Posterior vena cava (tissue), 2 donors: ENCODE measurements at regions not wholly inside any gene's neighbourhood (a gene's known extent, or its start where the extent isn't known, plus 50 kb on each side); places are given as distances from the start of the nearest gene placed in this dataset.
A peak's percentile ranks its signal among the peaks of the same experiment; 100 is the strongest.
"Not testable (repeated sequence)": the region's sequence is repeated elsewhere in the genome, so short reads cannot be mapped to it uniquely, and the experiment has no call there.

Source experiments
- DNase-seq: peaks from one replicate; pipeline ENCODE4 v3.0.0-alpha.2; 2020; ENCODE audit warnings: low spot score
- intact Hi-C, 2 donors: fragments of 100-400 bp; cut with DNase I; formaldehyde crosslinking; loops; one replicate each; pipeline versions ENCODE4 v1.14.1 to v1.14.2; 2022 to 2023
- donor health status: DM: yes; HTN: yes; CAD: no.
- donor health status: DM: yes; HTN: yes; CAD: no.

- intact Hi-C loops = no loop called here
- no peak for DNase-seq
These were observed 99.0 kb upstream of the SMIM30 start for GRCh38 chr7:113217314-113217713.

DNA sequence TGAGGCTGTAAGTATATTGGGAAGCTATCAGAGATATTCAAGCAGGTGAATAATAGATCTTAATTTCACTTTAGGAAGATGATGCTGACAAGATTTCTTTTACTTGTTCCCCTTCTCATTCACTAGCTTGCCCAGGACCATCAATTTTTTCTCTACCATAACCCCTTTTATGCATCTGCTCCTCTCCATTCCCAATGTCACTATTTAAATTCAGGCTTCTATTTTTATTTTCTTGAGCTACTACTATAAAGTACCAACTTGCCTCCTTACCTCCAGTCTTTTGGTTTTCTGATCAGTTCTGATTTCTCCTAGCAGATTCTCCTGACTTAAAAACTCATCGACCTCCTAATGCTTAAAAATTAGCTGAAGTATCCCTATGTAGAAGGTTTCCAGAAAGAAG is 97.7 kb upstream of the SMIM30 start:
- intact Hi-C loops = no loop called here
- no peak for DNase-seq

- intact Hi-C loops = no loop called here
- no peak for DNase-seq
These were observed 91.3 kb upstream of the SMIM30 start for GRCh38 chr7:113209449-113210203.

- no peak for DNase-seq
- intact Hi-C loops = no loop called here
These were observed 89.6 kb upstream of the SMIM30 start for GRCh38 chr7:113207931-113208330.

- intact Hi-C loops = no loop called here
- no peak for DNase-seq
These were observed 89.1 kb upstream of the SMIM30 start for GRCh38 chr7:113207441-113207840.

DNA sequence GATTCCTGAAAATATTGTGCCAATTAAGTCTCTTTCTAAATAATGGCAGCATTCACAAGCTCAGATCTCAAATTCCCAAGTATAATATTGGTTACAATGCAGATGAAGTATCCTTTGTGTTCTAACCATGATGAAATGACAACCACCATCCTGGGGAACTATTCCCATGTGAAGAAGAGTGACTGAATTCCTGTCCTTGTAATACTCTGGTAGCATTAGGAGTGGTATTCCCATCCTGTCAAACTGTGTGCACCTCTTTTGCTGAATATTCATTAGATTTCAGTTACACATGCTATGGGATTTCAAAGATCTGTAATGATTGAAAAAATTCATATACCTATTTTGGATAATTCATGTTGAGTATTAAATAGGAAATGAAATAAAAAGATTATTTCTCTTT is 86.1 kb upstream of the SMIM30 start:
- intact Hi-C loops = no loop called here
- no peak for DNase-seq

GRCh38 chr7:113202284-113202683 is 83.9 kb upstream of the SMIM30 start:
- intact Hi-C loops = no loop called here
- no peak for DNase-seq

- no peak for DNase-seq
- intact Hi-C loops = no loop called here
These were observed 81.9 kb upstream of the SMIM30 start for GRCh38 chr7:113200281-113200680.

- intact Hi-C loops = no loop called here
- DNase-seq = no peak
These were observed 81.5 kb upstream of the SMIM30 start for GRCh38 chr7:113199841-113200240.

DNA sequence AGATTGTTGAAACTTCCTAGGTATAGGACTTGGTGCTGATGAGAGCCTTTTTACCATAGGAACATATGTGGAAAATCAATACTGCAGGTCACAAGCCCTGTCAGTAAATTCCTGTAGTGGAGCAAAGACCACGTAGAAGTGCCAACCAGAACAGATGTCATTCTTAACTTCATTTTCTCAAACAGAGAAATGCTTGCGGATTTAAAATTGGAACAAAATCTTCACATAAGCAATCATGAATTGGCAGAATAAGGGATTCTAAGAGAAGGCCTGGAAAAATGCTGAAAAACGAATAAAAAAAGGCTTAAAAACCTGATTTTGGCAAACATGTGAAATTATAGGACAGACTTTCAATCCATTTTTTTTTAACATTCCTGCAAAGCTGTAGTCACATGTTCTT is 80.8 kb upstream of the SMIM30 start:
- DNase-seq = no peak
- intact Hi-C loops = no loop called here

- no peak for DNase-seq
- intact Hi-C loops = no loop called here
These were observed 79.9 kb upstream of the SMIM30 start for GRCh38 chr7:113198226-113198625.

DNA sequence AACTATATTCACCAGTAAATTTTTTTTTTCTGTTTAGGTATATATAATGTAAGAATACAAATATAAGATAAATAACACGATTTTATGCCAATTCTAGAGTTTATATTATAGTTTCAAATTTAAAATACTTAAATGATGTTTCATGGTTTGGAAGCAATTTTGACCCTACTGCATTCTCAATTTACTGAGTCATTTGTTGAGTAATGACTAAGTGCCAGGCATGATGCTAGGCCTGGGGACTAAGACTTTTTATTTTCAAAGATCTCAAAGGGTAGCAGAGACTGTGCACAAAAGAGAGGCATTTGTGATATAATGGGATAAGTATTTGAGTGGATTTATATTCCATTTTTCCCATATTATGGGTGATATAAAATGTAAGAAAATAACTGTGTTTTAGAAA is 78.9 kb upstream of the SMIM30 start:
- intact Hi-C loops = no loop called here
- DNase-seq = no peak

- intact Hi-C loops = no loop called here
These were observed 70.0 kb upstream of the SMIM30 start for GRCh38 chr7:113188396-113188795.

GRCh38 chr7:113179313-113179712 is 61.0 kb upstream of the SMIM30 start:
- DNase-seq = no peak
- intact Hi-C loops = no loop called here

More at GRCh38 chr7:113188396-113188795, 70.0 kb upstream of the SMIM30 start:
- DNase-seq = no peak

DNA sequence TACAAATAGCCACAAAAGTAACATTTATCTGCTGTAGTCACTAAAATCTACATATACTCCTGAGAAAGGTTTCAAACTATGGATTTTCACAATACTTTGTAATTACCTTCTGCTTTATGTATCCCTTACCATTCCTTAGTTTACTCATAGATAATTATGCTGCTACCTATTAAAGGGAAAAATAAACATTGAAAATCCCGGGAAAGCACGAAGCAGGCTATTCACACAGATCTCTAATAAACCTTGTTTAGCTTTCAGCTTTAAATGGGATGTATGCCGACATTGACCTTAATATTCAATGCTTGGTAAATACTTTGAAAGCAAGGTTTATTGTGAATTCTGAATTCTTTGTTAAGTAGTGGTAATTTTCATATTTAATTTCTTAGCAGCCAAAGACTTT is 58.5 kb upstream of the SMIM30 start:
- DNase-seq = no peak
- intact Hi-C loops = no loop called here

GRCh38 chr7:113176180-113176579 is 57.8 kb upstream of the SMIM30 start:
- intact Hi-C loops, DNase-seq: not testable (repeated sequence)

DNA sequence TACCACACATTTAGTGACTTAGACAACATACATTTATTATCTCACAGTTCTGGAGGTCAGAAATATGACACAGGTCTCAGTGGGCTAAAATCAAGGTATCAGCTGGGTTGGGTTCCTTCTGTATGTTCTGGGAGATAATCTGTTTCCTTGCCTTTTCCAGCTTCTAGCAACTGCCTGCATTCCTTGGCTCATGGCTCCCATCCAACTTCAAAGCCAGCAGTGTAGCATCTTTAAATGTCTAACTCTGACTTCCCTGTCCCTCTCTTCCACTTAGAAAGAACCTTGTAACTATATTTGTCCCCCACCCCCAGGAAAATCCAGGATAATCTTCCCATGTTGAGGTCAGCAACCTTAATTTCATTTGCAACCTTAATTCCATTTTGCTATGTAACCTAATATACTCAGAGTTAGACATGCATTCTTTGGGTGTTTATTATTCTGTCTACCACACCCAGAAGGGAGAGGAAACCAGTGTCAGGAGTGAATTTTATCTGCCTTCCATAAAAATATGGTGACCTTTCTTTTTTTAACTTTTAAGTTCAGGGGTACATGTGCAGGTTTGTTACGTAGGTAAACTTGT is 57.3 kb upstream of the SMIM30 start:
- intact Hi-C loops = no loop called here
- DNase-seq = no peak

GRCh38 chr7:113172726-113173125 is 54.4 kb upstream of the SMIM30 start:
- intact Hi-C loops = no loop called here
- DNase-seq = peak; percentile 62

DNA sequence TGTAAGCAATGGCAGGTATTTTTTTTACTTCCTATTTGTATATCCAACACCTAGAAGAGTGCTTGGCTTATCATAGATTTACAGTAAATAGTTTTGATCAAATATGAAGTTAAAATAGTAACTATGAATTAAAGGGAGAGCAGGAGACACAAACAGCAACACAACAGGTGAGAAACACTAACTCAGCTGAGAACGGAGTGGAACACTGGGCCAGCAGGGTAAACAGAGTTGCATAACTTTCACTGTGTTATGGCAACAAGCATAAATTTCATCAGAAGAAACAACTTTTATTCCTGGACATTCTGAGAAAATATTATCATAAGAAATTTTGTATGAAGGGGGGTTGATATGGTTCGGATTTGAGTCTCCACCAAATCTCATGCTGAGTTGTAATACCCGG is 52.2 kb upstream of the SMIM30 start:
- intact Hi-C loops = no loop called here
- DNase-seq = no peak
